PC-3 (cell line): ENCODE measurements at regions not wholly inside any gene's neighbourhood (a gene's known extent, or its start where the extent isn't known, plus 50 kb on each side); places are given as distances from the start of the nearest gene placed in this dataset.
A peak's percentile ranks its signal among the peaks of the same experiment; 100 is the strongest.

Experiments
- ATAC-seq: fragments of 200-7000 bp; cut with Tn5 transposase; 2 replicates; pipeline ENCODE4 v1.9.1; 2020; ENCODE audit warnings: mild to moderate bottlenecking, moderate library complexity
- BruUV-seq: library from RNA; stranded (reverse); fragments of 400-500 nt; replicated peaks from 2 replicates; lab custom pipeline; 2021; lab: Mats Ljungman, UMichigan
- CTCF ChIA-PET: fragments of 300-600 bp; sonication (Branson Sonifier 250); formaldehyde crosslinking; loops from one replicate; lab custom pipeline; 2022; ENCODE audit warnings: antibody characterized with exemption; lab: Charles Lee
- POLR2A ChIA-PET: fragments of 300-600 bp; sonication (Branson Sonifier 250); formaldehyde crosslinking; loops from one replicate; lab custom pipeline; 2022; ENCODE audit warnings: antibody characterized with exemption; ENCODE audit not compliant: unreplicated experiment; lab: Charles Lee
- DNase-seq: peaks from one replicate; pipeline ENCODE4 v3.0.0-alpha.2; 2015
- H2AFZ ChIP-seq: fragments of 300-600 bp; sonication (generic); 2 replicates; pipeline ENCODE4 v1.6.0; 2016; ENCODE audit warnings: antibody characterized with exemption, low read length
- H3F3A ChIP-seq: fragments of 300-600 bp; sonication (generic); one replicate; pipeline ENCODE4 v1.6.0; 2017; ENCODE audit warnings: antibody characterized with exemption, low read length, control low read depth, mild to moderate bottlenecking; ENCODE audit not compliant: unreplicated experiment
- H3K27ac ChIP-seq: fragments of 300-600 bp; sonication (generic); 2 replicates; pipeline ENCODE4 v1.5.1; 2016; ENCODE audit warnings: mild to moderate bottlenecking, low read length
- H3K27me3 ChIP-seq: fragments of 300-600 bp; sonication (generic); 2 replicates; pipeline ENCODE4 v1.6.1; 2016; ENCODE audit warnings: low read length, mixed read lengths
- H3K36me3 ChIP-seq: fragments of 300-600 bp; sonication (generic); 2 replicates; pipeline ENCODE4 v1.6.1; 2016; ENCODE audit warnings: low read depth, mixed run types, low read length, mixed read lengths
- H3K4me1 ChIP-seq: fragments of 300-600 bp; sonication (generic); 2 replicates; pipeline ENCODE4 v1.5.1; 2016; ENCODE audit warnings: low read length; ENCODE audit not compliant: insufficient read depth
- H3K4me2 ChIP-seq: fragments of 300-600 bp; sonication (generic); 2 replicates; pipeline ENCODE4 v1.6.0; 2016; ENCODE audit warnings: low read length
- H3K4me3 ChIP-seq: fragments of 300-600 bp; sonication (generic); 2 replicates; pipeline ENCODE4 v1.5.1; 2016; ENCODE audit warnings: mild to moderate bottlenecking, low read length, mixed read lengths
- H3K79me2 ChIP-seq: fragments of 300-600 bp; sonication (generic); 2 replicates; pipeline ENCODE4 v1.6.1; 2017; ENCODE audit warnings: low read length, mixed read lengths
- H3K9ac ChIP-seq: fragments of 300-600 bp; sonication (generic); 2 replicates; pipeline ENCODE4 v1.6.0; 2016; ENCODE audit warnings: mild to moderate bottlenecking, low read length
- H3K9me2 ChIP-seq: fragments of 300-600 bp; sonication (generic); replicated peaks from 2 replicates; pipeline ENCODE4 v1.6.1; 2016; ENCODE audit warnings: mixed run types, low read length, mixed read lengths
- H3K9me3 ChIP-seq: fragments of 300-600 bp; sonication (generic); 2 replicates; pipeline ENCODE4 v1.6.1; 2016; ENCODE audit warnings: low read length, mixed read lengths
- H4K20me1 ChIP-seq: fragments of 300-600 bp; sonication (generic); 2 replicates; pipeline ENCODE4 v1.6.1; 2016; ENCODE audit warnings: low read length, mixed read lengths
- EZH2 ChIP-seq: fragments of 300-600 bp; sonication (generic); IDR thresholded peaks from one replicate; pipeline ENCODE4 v1.6.1; 2017; ENCODE audit warnings: antibody characterized with exemption, mild to moderate bottlenecking, low read length; ENCODE audit not compliant: unreplicated experiment
- EZH2phosphoT487 ChIP-seq: fragments of 300-600 bp; sonication (generic); IDR thresholded peaks from 2 replicates; pipeline ENCODE4 v1.6.1; 2018; ENCODE audit warnings: mild to moderate bottlenecking, antibody characterized with exemption, low read length, borderline replicate concordance
- intact Hi-C: fragments of 100-400 bp; cut with micrococcal nuclease; formaldehyde crosslinking; loops from 2 replicates; pipeline ENCODE4 v1.9.0; 2023
- TF ChIP-seq, protein P1 (sequence below): fragments of 300-600 bp; sonication (generic); conservative IDR thresholded peaks from 2 replicates; pipeline ENCODE4 v1.5.1; 2017; ENCODE audit warnings: antibody characterized with exemption, low read depth, mild to moderate bottlenecking, low read length

- Histone ChIP-seq H3K9me2 (no peaks in the 10 kb centered on the region), H3K4me3 (no peak overlapping the region), H3K79me2 (no peaks in the 10 kb centered on the region), H3K9me3 (no peaks in the 10 kb centered on the region), H3K4me1 (peaks cover 9% of the 10 kb centered on the region; the same call in 1 of the 2 replicates), H3K27ac (no peak overlapping the region), H4K20me1 (no peaks in the 10 kb centered on the region), H3K9ac (no peak overlapping the region), H3K36me3 (no peaks in the 10 kb centered on the region), H3K27me3 (peaks cover 32% of the 10 kb centered on the region), H2AFZ (no peak overlapping the region), H3K4me2 (no peak overlapping the region), H3F3A (no peaks in the 10 kb centered on the region)
- ChIA-PET POLR2A (no interaction called here), CTCF (no interaction called here)
- DNase-seq (peak; percentile 37), ATAC-seq (no peak)
- intact Hi-C loops: no loop called here
- BruUV-seq: no TSS peak
- no peak for TF ChIP-seq EZH2
- TF ChIP-seq, protein P1, sequence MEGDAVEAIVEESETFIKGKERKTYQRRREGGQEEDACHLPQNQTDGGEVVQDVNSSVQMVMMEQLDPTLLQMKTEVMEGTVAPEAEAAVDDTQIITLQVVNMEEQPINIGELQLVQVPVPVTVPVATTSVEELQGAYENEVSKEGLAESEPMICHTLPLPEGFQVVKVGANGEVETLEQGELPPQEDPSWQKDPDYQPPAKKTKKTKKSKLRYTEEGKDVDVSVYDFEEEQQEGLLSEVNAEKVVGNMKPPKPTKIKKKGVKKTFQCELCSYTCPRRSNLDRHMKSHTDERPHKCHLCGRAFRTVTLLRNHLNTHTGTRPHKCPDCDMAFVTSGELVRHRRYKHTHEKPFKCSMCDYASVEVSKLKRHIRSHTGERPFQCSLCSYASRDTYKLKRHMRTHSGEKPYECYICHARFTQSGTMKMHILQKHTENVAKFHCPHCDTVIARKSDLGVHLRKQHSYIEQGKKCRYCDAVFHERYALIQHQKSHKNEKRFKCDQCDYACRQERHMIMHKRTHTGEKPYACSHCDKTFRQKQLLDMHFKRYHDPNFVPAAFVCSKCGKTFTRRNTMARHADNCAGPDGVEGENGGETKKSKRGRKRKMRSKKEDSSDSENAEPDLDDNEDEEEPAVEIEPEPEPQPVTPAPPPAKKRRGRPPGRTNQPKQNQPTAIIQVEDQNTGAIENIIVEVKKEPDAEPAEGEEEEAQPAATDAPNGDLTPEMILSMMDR: no peak
- TF ChIP-seq EZH2phosphoT487: no peak
Measured at GRCh38 chr2:107775791-107776190, 50.9 kb upstream of the RGPD4 start.

GRCh38 chr2:107776362-107776761 lies 50.3 kb upstream of the RGPD4 start:
- TF ChIP-seq, protein P1: no peak
- TF ChIP-seq EZH2 (no peak), EZH2phosphoT487 (no peak)
- Histone ChIP-seq H3K36me3 (no peaks in the 10 kb centered on the region), H3K4me1 (peaks cover 9% of the 10 kb centered on the region; the same call in 1 of the 2 replicates), H3K79me2 (no peaks in the 10 kb centered on the region), H3K27me3 (peaks cover 27% of the 10 kb centered on the region), H3K9ac (no peak overlapping the region), H3K9me3 (no peaks in the 10 kb centered on the region), H3K4me2 (no peak overlapping the region), H2AFZ (no peak overlapping the region), H3K9me2 (no peaks in the 10 kb centered on the region), H3K27ac (no peak overlapping the region), H3F3A (no peaks in the 10 kb centered on the region), H4K20me1 (no peaks in the 10 kb centered on the region), H3K4me3 (no peak overlapping the region)
- ATAC-seq: no peak
- ChIA-PET CTCF (no interaction called here), POLR2A (no interaction called here)
- intact Hi-C loops: no loop called here
- DNase-seq: no peak
- BruUV-seq: no TSS peak
